ENCODE measurements at regions not wholly inside any gene's neighbourhood (a gene's known extent, or its start where the extent isn't known, plus 50 kb on each side); places are given as distances from the start of the nearest gene placed in this dataset.

DNA sequence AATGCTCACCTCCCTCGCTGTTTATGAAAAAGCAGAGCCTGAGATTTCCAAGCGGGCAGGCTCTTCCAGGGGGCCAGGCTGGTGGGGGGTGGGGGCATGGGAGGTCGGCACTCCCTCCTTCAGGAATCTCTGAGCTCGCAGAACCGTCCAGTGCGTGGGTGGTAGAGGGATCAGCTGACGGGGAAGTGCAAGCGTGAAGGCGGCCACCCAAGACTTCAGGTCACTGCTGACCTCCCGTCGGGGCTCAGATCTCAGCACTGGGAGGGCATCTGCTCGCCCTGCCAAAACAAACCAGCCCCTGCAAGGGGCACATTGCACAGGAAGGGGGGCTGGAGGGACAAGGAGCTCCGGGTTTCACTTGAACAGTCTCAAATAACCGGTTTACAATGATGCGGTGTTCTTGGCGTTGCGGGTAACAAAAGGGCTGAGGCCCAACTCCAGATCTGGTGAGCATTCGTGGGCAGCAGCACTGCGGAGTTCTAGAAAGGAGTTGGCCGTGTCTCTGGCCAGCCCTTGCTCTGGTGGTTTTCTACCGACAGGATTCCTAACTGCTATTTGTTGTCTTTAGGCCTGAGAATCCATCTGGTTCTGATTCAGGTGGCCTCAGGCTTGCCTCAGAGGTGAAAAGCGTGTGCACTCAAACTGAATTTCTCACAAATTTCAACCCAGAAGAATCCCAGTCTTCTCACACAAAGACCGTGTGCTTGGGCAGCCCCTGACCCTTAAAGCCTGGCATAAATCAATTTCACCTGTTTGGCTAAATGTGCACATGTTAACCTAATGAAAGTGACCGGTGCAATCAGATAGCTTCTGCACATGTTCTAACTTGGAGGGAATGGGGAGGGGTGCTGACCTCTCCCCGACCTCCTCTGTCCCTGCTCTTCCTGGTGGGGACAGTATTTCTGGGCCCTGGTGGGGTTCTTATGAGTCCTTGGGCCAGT is 191.6 kb downstream of the MYLK4 start:
- DNase-seq (ENCODE audit: low read depth), result no peak
- H3K4me3 ChIP-seq (ENCODE audit: low read depth, low read length), result no peak overlapping the region
- TF ChIP-seq, protein P1, sequence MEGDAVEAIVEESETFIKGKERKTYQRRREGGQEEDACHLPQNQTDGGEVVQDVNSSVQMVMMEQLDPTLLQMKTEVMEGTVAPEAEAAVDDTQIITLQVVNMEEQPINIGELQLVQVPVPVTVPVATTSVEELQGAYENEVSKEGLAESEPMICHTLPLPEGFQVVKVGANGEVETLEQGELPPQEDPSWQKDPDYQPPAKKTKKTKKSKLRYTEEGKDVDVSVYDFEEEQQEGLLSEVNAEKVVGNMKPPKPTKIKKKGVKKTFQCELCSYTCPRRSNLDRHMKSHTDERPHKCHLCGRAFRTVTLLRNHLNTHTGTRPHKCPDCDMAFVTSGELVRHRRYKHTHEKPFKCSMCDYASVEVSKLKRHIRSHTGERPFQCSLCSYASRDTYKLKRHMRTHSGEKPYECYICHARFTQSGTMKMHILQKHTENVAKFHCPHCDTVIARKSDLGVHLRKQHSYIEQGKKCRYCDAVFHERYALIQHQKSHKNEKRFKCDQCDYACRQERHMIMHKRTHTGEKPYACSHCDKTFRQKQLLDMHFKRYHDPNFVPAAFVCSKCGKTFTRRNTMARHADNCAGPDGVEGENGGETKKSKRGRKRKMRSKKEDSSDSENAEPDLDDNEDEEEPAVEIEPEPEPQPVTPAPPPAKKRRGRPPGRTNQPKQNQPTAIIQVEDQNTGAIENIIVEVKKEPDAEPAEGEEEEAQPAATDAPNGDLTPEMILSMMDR (IDR thresholded peaks at IDR 0.05; ENCODE audit: insufficient read depth, low read length), result no peak

DNA sequence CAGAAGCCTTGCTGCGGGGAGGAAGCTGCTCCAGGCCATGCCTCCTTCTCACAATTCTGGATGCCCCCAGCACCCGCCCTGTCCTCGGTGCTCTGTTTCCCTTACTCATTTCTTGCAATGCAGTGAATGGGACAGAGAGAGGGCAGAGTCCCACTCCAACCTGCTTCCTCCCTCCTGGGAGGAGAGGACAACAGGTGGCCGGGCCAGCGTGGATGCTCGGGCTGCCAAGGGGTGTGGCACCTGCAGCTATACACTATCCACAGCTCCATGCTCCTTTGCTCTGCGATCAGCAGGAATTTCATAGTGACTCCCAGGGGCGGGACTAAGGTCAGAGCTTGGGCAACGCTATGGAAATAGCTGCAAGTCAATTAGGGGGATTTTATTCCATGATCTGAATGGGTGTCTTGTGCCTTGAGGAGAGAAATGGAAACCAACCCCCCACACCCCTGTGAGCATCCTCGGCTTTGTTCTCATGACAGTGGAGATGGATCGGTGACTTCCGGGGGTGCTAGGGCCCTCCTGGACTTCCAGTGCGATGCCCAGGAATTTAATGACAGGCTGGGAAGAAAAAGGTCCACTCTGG is 192.5 kb downstream of the MYLK4 start:
- TF ChIP-seq, protein P1 (IDR thresholded peaks at IDR 0.05; ENCODE audit: insufficient read depth, low read length), result no peak
- no peak overlapping the region for H3K4me3 ChIP-seq (ENCODE audit: low read depth, low read length)
- no peak for DNase-seq (ENCODE audit: low read depth)

DNA sequence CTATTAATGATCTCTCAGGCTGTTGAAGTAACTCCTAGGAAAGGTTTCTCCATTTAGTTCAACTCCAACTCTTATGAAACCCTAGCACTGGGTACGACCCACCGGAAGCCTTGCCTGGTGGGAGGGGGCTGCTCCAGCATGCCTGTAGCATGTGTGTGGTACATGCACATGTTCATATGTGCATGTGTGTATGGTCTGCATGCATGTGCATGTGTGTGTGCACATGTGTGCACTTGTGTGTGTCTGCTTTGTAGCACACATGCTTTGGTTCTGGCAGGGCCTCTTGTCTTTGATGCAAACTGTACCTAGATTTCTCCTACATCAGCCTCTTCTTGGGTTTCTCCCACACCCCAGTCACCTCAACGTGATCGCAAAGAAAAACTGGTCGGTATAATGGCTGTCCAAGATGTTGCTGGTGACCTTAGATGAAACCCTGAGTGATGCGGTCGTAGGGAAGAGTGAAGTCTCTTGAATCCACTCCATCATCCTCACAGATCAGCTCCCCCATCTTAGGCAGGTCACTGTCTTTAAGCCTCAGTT is 193.5 kb downstream of the MYLK4 start:
- TF ChIP-seq, protein P1 (IDR thresholded peaks at IDR 0.05; ENCODE audit: insufficient read depth, low read length), result no peak
- H3K4me3 ChIP-seq (ENCODE audit: low read depth, low read length), result no peak overlapping the region
- no peak for DNase-seq (ENCODE audit: low read depth)

DNA sequence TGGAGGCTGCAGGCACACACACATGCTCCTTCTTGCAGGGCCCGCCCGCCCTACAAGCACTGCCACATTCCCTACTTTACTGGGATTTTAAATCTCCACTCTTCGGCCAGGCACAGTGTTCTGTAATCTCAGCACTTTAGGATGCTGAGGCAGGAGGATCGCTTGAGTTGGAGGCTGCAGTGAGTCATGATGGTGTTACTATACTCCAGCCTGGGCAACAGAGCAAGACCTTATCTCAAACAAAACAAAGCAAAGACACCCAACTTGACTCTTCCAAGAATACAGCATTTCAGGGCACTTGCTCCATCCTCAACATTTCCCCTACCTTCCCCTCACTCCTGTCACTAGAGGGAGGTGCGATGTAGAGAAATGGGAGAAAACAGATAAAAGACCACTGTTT is 194.0 kb downstream of the MYLK4 start:
- no peak overlapping the region for H3K4me3 ChIP-seq (ENCODE audit: low read depth, low read length)
- peak; percentile 78 for DNase-seq (ENCODE audit: low read depth)
- TF ChIP-seq, protein P1 (IDR thresholded peaks at IDR 0.05; ENCODE audit: insufficient read depth, low read length), result peak; percentile 18

DNA sequence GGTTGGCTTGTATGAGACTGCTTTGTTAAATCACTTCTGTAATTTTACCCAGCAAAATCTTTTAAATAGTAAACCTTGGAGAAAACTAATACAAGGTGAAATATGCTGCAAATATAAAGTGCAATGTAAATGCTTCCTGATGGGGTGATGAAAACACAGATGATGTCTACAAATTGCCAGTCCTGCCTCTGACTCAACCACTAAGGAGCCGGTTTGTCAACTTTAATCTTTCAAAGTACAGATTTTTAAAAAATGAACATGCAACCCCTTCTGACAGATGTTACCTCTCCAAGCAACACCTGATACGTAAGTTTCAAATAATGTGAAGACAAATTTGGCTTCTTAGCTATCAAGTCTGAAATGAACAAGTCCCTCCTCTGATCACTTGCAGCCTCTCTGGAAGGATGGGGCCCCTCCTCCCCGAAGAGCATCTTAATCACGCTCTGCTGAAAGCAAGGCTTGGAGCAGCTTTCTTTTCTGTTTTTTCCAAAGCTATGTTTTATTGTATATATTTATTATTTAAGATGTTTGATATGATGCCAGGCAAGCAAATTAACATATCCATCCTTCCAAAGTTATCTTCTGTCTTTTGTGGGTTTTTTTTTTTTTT is 196.0 kb downstream of the MYLK4 start:
- no peak for DNase-seq (ENCODE audit: low read depth)
- H3K4me3 ChIP-seq (ENCODE audit: low read depth, low read length), result no peak overlapping the region
- TF ChIP-seq, protein P1 (IDR thresholded peaks at IDR 0.05; ENCODE audit: insufficient read depth, low read length), result no peak

DNA sequence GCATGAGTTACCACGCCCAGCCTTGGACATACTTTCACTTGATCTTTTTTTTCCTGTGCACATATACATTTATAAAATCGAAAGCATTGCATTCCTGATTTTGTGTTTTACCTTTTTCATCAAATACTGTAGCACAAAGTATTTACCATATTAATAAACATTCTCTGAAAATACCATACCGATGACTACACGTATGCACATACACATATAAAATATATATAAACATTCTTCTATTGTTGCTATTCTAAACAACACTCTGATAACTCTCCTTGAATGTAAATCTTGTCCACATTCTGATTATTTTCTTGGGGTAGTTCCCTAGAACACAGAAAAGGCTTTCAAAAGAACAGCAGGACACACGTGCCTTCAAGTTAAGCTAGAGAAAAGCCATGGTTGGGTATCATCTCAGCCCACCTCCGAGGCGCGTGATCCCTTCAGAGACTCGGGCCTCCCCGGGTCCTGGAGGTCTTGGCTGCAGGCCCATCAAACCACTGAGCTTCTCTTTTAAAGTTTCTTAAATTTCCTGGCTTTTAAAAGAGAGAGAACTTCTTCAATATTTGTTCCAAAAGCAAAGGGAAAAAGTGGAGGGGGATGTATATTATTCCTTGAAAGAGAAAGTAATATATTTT is 198.1 kb downstream of the MYLK4 start:
- TF ChIP-seq, protein P1 (IDR thresholded peaks at IDR 0.05; ENCODE audit: insufficient read depth, low read length), result no peak
- no peak for DNase-seq (ENCODE audit: low read depth)
- no peak overlapping the region for H3K4me3 ChIP-seq (ENCODE audit: low read depth, low read length)
